GM12878 (cell line): ENCODE measurements at regions not wholly inside any gene's neighbourhood (a gene's known extent, or its start where the extent isn't known, plus 50 kb on each side); places are given as distances from the start of the nearest gene placed in this dataset.

Experiments
- ATAC-seq: fragments of 200-7000 bp; cut with Tn5 transposase; 3 replicates; pipeline ENCODE4 v1.9.1; 2020; ENCODE audit warnings: mild to moderate bottlenecking, moderate library complexity
- BruUV-seq: library from RNA; stranded (reverse); fragments of 400-500 nt; replicated peaks from 2 replicates; lab custom pipeline; 2021; lab: Mats Ljungman, UMichigan
- CTCF ChIA-PET: fragments of 300-600 bp; sonication (Branson Sonifier 250); formaldehyde crosslinking; extraction: SDS; loops from one replicate; lab custom pipeline; 2021; ENCODE audit warnings: inconsistent platforms; lab: Yijun Ruan, JAX
- POLR2A ChIA-PET: fragments of 350-600 bp; formaldehyde crosslinking; extraction: SDS; loops from one replicate; lab custom pipeline; 2021; ENCODE audit warnings: inconsistent platforms; lab: Charles Lee
- RAD21 ChIA-PET: fragments of 300-600 bp; sonication (Branson Sonifier 250); formaldehyde crosslinking; loops from one replicate; lab custom pipeline; 2023; ENCODE audit warnings: antibody characterized with exemption; ENCODE audit not compliant: unreplicated experiment; lab: Charles Lee
- SMC1A ChIA-PET: fragments of 300-600 bp; sonication (Branson Sonifier 250); formaldehyde crosslinking; loops from one replicate; lab custom pipeline; 2023; ENCODE audit not compliant: unreplicated experiment, uncharacterized antibody; lab: Charles Lee
- DNase-seq: peaks from one replicate; pipeline ENCODE4 v3.0.0-alpha.2; 2011; ENCODE audit warnings: low read depth, low spot score
- FAIRE-seq: peaks from 3 replicates; lab custom pipeline; 2011; peaks lifted over from hg19 to GRCh38; lab: Jason Lieb, UNC
- H2AFZ ChIP-seq: 2 replicates; pipeline ENCODE4 v1.6.0; 2011; ENCODE audit warnings: low read depth, low read length, control low read depth; ENCODE audit not compliant: control insufficient read depth
- H3K27ac ChIP-seq: 2 replicates; pipeline ENCODE4 v1.5.1; 2011; ENCODE audit warnings: control low read depth; ENCODE audit not compliant: control insufficient read depth, insufficient read depth
- H3K27me3 ChIP-seq, 2 experiments: replicated peaks in 1 of 2; 2 replicates each; pipeline versions ENCODE4 v1.6.0 to v1.6.1; 2011; ENCODE audit warnings: low read length in 1 of 2; ENCODE audit not compliant: control insufficient read depth in 2 of 2, insufficient read depth in 2 of 2
- H3K36me3 ChIP-seq, 2 experiments: 2 replicates each; pipeline ENCODE4 v1.5.1; 2011; ENCODE audit warnings: low read length in 1 of 2; ENCODE audit not compliant: control insufficient read depth in 2 of 2, insufficient read depth in 2 of 2
- H3K4me1 ChIP-seq: 2 replicates; pipeline ENCODE4 v1.6.1; 2011; ENCODE audit warnings: mild to moderate bottlenecking, low read length, moderate library complexity, mixed read lengths; ENCODE audit not compliant: control insufficient read depth, insufficient read depth
- H3K4me2 ChIP-seq: 2 replicates; pipeline ENCODE4 v1.6.0; 2011; ENCODE audit warnings: control low read depth; ENCODE audit not compliant: control insufficient read depth, insufficient read depth
- H3K4me3 ChIP-seq: fragments of 200-600 bp; sonication (generic); 2 replicates; pipeline ENCODE4 v1.5.1; 2016
- H3K79me2 ChIP-seq: 2 replicates; pipeline ENCODE4 v1.6.0; 2011; ENCODE audit warnings: low read length; ENCODE audit not compliant: control insufficient read depth, insufficient read depth
- H3K9ac ChIP-seq: 2 replicates; pipeline ENCODE4 v1.8.0; 2011; ENCODE audit warnings: low read length, control low read depth, mixed read lengths; ENCODE audit not compliant: control insufficient read depth, insufficient read depth
- H3K9me3 ChIP-seq: replicated peaks from 3 replicates; pipeline ENCODE4 v1.5.1; 2011; ENCODE audit warnings: mild to moderate bottlenecking, low read length; ENCODE audit not compliant: control insufficient read depth, insufficient read depth
- H4K20me1 ChIP-seq: 2 replicates; pipeline ENCODE4 v1.6.0; 2011; ENCODE audit not compliant: control insufficient read depth, insufficient read depth
- ATF7 ChIP-seq: fragments of 450-650 bp; IDR thresholded peaks from 2 replicates; pipeline ENCODE4 v1.6.1; 2016; ENCODE audit warnings: low read depth, mild to moderate bottlenecking
- HCFC1 ChIP-seq: fragments of 150-350 bp; IDR thresholded peaks from 2 replicates; pipeline ENCODE4 v1.6.1; 2014; ENCODE audit warnings: low read length
- POLR2A ChIP-seq: IDR thresholded peaks from 2 replicates; pipeline ENCODE4 v1.6.1; 2011; ENCODE audit warnings: low read depth, mild to moderate bottlenecking, low read length
- SREBF1 ChIP-seq: IDR thresholded peaks from 2 replicates; pipeline ENCODE4 v1.6.1; 2012; ENCODE audit warnings: mild to moderate bottlenecking, low read length
- TCF12 ChIP-seq: IDR thresholded peaks from 2 replicates; pipeline ENCODE4 v1.6.1; 2011; ENCODE audit warnings: low read depth, mild to moderate bottlenecking, low read length
- TCF7 ChIP-seq: IDR thresholded peaks from 2 replicates; pipeline ENCODE4 v1.6.1; 2014; ENCODE audit warnings: antibody characterized with exemption, borderline replicate concordance
- ZSCAN29 ChIP-seq: fragments of 450-650 bp; IDR thresholded peaks from 2 replicates; pipeline ENCODE4 v1.6.1; 2017; ENCODE audit warnings: mild to moderate bottlenecking, moderate library complexity
- WGBS: methylation state at CpG from one replicate; pipeline ENCODE4 v1.1.6; 2016; ENCODE audit warnings: low lambda C conversion rate; ENCODE audit not compliant: insufficient replicate concordance, insufficient coverage; ENCODE audit errors: missing lambda C conversion rate; 5-methylcytosine and 5-hydroxymethylcytosine counted together
- in situ Hi-C: fragments of 300-500 bp; cut with MboI; formaldehyde crosslinking; loops from 9 replicates; pipeline ENCODE4 v1.14.3; 2018; ENCODE audit warnings: mixed read lengths
- intact Hi-C: fragments of 100-400 bp; cut with micrococcal nuclease; formaldehyde crosslinking; loops from one replicate; pipeline ENCODE4 v1.14.2; 2022; ENCODE audit not compliant: unreplicated experiment
- TF ChIP-seq, protein P1 (sequence below): fragments of 450-650 bp; formaldehyde crosslinking; IDR thresholded peaks from 2 replicates; pipeline ENCODE4 v1.4.0; 2022; ENCODE audit warnings: mild to moderate bottlenecking, moderate library complexity
- TF ChIP-seq, protein P2 (sequence below): fragments of 450-650 bp; IDR thresholded peaks from 2 replicates; pipeline ENCODE4 v1.6.1; 2016; ENCODE audit warnings: mild to moderate bottlenecking
- TF ChIP-seq, protein P3 (sequence below): IDR thresholded peaks from 2 replicates; pipeline ENCODE4 v1.6.1; 2012; ENCODE audit warnings: low read length, inconsistent platforms
- TF ChIP-seq, protein P4 (sequence below): IDR thresholded peaks from 2 replicates; pipeline ENCODE4 v1.6.1; 2012; ENCODE audit warnings: low read depth, low read length, improper control_type of control experiment
- TF ChIP-seq, protein P5 (sequence below): IDR thresholded peaks from 2 replicates; pipeline ENCODE4 v1.6.1; 2012; ENCODE audit warnings: improper control_type of control experiment, low read depth, low read length; ENCODE audit not compliant: insufficient replicate concordance

DNA sequence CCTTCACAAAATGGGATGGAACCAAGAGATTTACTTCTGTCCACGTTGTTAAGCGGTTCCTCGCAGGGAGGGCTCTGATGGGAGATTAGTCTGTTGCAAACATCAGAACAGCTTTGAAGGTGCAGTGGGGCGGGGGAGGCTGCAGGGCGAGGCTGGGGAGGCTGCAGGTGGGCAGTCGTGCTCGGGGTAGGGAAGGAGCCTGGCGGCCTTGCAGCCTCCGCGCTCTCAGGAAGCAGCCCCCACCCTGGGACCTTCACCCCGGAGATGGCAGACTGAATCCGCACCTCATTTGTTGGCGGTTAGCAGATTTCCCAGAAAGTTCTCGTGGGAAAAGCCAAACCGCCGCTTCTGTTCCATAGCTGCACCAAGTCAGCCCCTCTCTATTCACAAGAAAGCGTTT lies 237.3 kb downstream of the BRD1 start (continued):
- TF ChIP-seq, protein P1, sequence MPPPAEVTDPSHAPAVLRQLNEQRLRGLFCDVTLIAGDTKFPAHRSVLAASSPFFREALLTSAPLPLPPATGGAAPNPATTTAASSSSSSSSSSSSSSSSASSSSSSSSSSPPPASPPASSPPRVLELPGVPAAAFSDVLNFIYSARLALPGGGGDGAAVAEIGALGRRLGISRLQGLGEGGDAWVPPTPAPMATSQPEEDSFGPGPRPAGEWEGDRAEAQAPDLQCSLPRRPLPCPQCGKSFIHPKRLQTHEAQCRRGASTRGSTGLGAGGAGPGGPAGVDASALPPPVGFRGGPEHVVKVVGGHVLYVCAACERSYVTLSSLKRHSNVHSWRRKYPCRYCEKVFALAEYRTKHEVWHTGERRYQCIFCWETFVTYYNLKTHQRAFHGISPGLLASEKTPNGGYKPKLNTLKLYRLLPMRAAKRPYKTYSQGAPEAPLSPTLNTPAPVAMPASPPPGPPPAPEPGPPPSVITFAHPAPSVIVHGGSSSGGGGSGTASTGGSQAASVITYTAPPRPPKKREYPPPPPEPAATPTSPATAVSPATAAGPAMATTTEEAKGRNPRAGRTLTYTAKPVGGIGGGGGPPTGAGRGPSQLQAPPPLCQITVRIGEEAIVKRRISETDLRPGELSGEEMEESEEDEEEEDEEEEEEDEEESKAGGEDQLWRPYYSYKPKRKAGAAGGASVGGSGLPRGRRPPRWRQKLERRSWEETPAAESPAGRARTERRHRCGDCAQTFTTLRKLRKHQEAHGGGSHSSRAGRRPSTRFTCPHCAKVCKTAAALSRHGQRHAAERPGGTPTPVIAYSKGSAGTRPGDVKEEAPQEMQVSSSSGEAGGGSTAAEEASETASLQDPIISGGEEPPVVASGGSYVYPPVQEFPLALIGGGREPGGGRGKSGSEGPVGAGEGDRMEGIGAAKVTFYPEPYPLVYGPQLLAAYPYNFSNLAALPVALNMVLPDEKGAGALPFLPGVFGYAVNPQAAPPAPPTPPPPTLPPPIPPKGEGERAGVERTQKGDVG (CRISPR knock-in tag): no peak

DNA sequence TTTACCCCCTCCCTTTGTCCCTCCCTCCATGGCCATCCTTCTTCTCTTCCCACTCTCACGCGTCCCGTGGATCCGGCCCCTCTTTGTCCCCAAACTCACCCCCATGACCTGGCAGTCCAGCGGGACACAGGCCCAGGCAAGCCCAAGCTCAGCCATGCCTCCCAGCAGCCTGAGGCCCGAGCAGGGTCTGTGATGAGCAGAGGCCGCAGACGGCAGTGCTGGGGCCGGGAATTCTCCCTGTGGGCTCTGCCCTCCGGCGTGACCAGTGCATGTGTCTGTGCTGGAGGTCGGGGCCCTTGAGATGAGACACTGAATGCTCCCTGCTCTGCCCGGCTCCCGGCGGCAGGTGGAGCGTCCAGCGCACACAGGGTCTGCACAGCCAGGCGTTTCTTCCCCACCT lies 237.9 kb downstream of the BRD1 start:
- Histone ChIP-seq H2AFZ (no peak overlapping the region), H3K4me2 (no peak overlapping the region), H4K20me1 (no peaks in the 10 kb centered on the region), H3K4me3 (no peak overlapping the region), H3K27me3 (no peaks in the 10 kb centered on the region), H3K36me3 (no peaks in the 10 kb centered on the region; a peak in 2 of 4 replicates), H3K79me2 (no peaks in the 10 kb centered on the region), H3K4me1 (no peaks in the 10 kb centered on the region), H3K27ac (no peak overlapping the region), H3K9ac (no peak overlapping the region), H3K9me3 (no peaks in the 10 kb centered on the region; the same call in 2 of the 3 replicates)
- no peak for FAIRE-seq
- POLR2A ChIA-PET: no interaction called here
- RAD21 ChIA-PET: no interaction called here
- no peak for ATAC-seq
- intact Hi-C loops: no loop called here
- CTCF ChIA-PET: no interaction called here
- in situ Hi-C loops: no loop called here
- SMC1A ChIA-PET: no interaction called here
- WGBS: 78% methylated on average over 14 of the region's 18 CpGs
- no peak for DNase-seq
- no TSS peak for BruUV-seq
- TF ChIP-seq POLR2A (no peak), SREBF1 (no peak), TCF12 (no peak), HCFC1 (no peak), ATF7 (no peak), TCF7 (no peak), ZSCAN29 (no peak)
- TF ChIP-seq, protein P2, sequence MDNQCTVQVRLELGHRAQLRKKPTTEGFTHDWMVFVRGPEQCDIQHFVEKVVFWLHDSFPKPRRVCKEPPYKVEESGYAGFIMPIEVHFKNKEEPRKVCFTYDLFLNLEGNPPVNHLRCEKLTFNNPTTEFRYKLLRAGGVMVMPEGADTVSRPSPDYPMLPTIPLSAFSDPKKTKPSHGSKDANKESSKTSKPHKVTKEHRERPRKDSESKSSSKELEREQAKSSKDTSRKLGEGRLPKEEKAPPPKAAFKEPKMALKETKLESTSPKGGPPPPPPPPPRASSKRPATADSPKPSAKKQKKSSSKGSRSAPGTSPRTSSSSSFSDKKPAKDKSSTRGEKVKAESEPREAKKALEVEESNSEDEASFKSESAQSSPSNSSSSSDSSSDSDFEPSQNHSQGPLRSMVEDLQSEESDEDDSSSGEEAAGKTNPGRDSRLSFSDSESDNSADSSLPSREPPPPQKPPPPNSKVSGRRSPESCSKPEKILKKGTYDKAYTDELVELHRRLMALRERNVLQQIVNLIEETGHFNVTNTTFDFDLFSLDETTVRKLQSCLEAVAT: no peak
- TF ChIP-seq, protein P3, sequence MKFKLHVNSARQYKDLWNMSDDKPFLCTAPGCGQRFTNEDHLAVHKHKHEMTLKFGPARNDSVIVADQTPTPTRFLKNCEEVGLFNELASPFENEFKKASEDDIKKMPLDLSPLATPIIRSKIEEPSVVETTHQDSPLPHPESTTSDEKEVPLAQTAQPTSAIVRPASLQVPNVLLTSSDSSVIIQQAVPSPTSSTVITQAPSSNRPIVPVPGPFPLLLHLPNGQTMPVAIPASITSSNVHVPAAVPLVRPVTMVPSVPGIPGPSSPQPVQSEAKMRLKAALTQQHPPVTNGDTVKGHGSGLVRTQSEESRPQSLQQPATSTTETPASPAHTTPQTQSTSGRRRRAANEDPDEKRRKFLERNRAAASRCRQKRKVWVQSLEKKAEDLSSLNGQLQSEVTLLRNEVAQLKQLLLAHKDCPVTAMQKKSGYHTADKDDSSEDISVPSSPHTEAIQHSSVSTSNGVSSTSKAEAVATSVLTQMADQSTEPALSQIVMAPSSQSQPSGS: no peak
- TF ChIP-seq, protein P4, sequence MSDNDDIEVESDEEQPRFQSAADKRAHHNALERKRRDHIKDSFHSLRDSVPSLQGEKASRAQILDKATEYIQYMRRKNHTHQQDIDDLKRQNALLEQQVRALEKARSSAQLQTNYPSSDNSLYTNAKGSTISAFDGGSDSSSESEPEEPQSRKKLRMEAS: no peak
- TF ChIP-seq, protein P5, sequence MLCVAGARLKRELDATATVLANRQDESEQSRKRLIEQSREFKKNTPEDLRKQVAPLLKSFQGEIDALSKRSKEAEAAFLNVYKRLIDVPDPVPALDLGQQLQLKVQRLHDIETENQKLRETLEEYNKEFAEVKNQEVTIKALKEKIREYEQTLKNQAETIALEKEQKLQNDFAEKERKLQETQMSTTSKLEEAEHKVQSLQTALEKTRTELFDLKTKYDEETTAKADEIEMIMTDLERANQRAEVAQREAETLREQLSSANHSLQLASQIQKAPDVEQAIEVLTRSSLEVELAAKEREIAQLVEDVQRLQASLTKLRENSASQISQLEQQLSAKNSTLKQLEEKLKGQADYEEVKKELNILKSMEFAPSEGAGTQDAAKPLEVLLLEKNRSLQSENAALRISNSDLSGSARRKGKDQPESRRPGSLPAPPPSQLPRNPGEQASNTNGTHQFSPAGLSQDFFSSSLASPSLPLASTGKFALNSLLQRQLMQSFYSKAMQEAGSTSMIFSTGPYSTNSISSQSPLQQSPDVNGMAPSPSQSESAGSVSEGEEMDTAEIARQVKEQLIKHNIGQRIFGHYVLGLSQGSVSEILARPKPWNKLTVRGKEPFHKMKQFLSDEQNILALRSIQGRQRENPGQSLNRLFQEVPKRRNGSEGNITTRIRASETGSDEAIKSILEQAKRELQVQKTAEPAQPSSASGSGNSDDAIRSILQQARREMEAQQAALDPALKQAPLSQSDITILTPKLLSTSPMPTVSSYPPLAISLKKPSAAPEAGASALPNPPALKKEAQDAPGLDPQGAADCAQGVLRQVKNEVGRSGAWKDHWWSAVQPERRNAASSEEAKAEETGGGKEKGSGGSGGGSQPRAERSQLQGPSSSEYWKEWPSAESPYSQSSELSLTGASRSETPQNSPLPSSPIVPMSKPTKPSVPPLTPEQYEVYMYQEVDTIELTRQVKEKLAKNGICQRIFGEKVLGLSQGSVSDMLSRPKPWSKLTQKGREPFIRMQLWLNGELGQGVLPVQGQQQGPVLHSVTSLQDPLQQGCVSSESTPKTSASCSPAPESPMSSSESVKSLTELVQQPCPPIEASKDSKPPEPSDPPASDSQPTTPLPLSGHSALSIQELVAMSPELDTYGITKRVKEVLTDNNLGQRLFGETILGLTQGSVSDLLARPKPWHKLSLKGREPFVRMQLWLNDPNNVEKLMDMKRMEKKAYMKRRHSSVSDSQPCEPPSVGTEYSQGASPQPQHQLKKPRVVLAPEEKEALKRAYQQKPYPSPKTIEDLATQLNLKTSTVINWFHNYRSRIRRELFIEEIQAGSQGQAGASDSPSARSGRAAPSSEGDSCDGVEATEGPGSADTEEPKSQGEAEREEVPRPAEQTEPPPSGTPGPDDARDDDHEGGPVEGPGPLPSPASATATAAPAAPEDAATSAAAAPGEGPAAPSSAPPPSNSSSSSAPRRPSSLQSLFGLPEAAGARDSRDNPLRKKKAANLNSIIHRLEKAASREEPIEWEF: no peak
